Osteocyte (in vitro differentiated cells): ENCODE measurements at regions not wholly inside any gene's neighbourhood (a gene's known extent, or its start where the extent isn't known, plus 50 kb on each side); places are given as distances from the start of the nearest gene placed in this dataset.

Experiments
- DNase-seq: peaks from one replicate; pipeline ENCODE4 v3.0.0; 2021; ENCODE audit warnings: mixed read lengths; ENCODE audit not compliant: unreplicated experiment; ENCODE audit errors: extremely low spot score
- H3K27ac Mint-ChIP-seq: one replicate; pipeline ENCODE4 v1.8.0; 2021; ENCODE audit warnings: mild to moderate bottlenecking, mixed read lengths; ENCODE audit not compliant: unreplicated experiment
- H3K27me3 Mint-ChIP-seq: one replicate; pipeline ENCODE4 v1.8.0; 2021; ENCODE audit warnings: mixed read lengths; ENCODE audit not compliant: unreplicated experiment
- H3K36me3 Mint-ChIP-seq: one replicate; pipeline ENCODE4 v1.8.0; 2021; ENCODE audit warnings: mixed read lengths; ENCODE audit not compliant: unreplicated experiment
- H3K4me1 Mint-ChIP-seq: one replicate; pipeline ENCODE4 v1.8.0; 2021; ENCODE audit warnings: mixed read lengths; ENCODE audit not compliant: unreplicated experiment
- H3K4me3 Mint-ChIP-seq: one replicate; pipeline ENCODE4 v1.8.0; 2021; ENCODE audit warnings: mild to moderate bottlenecking, moderate library complexity, mixed read lengths; ENCODE audit not compliant: unreplicated experiment
- H3K9me3 Mint-ChIP-seq: one replicate; pipeline ENCODE4 v1.8.0; 2021; ENCODE audit warnings: mixed read lengths; ENCODE audit not compliant: unreplicated experiment
- CTCF ChIP-seq: fragments of 200-600 bp; sonication (generic); IDR thresholded peaks from 2 replicates; pipeline ENCODE4 v1.5.0; 2021; ENCODE audit warnings: antibody characterized with exemption, mild to moderate bottlenecking, moderate library complexity

- Mint-ChIP-seq H3K9me3 (no peaks in the 10 kb centered on the region), H3K36me3 (no peaks in the 10 kb centered on the region), H3K4me3 (no peak overlapping the region), H3K27me3 (peaks cover 3% of the 10 kb centered on the region), H3K4me1 (no peaks in the 10 kb centered on the region), H3K27ac (no peak overlapping the region)
- no peak for TF ChIP-seq CTCF
- DNase-seq, result no peak
Observed at GRCh38 chr14:101043891-101044290, 140.4 kb upstream of the RTL1 start.

GRCh38 chr14:101044741-101045140 lies 141.2 kb upstream of the RTL1 start:
- no peak for TF ChIP-seq CTCF
- H3K9me3 Mint-ChIP-seq, result no peaks in the 10 kb centered on the region
- peaks cover 3% of the 10 kb centered on the region for H3K27me3 Mint-ChIP-seq
- no peak for DNase-seq
- no peaks in the 10 kb centered on the region for H3K36me3 Mint-ChIP-seq
- H3K4me3 Mint-ChIP-seq, result no peak overlapping the region
- no peaks in the 10 kb centered on the region for H3K4me1 Mint-ChIP-seq
- no peak overlapping the region for H3K27ac Mint-ChIP-seq

GRCh38 chr14:101045511-101045910 lies 142.0 kb upstream of the RTL1 start:
- H3K27ac Mint-ChIP-seq, result no peak overlapping the region
- H3K36me3 Mint-ChIP-seq, result no peaks in the 10 kb centered on the region
- H3K27me3 Mint-ChIP-seq, result peaks cover 3% of the 10 kb centered on the region
- no peak for TF ChIP-seq CTCF
- H3K4me1 Mint-ChIP-seq, result no peaks in the 10 kb centered on the region
- H3K4me3 Mint-ChIP-seq, result no peak overlapping the region
- H3K9me3 Mint-ChIP-seq, result no peaks in the 10 kb centered on the region
- DNase-seq, result no peak

GRCh38 chr14:101046071-101046470 lies 142.5 kb upstream of the RTL1 start:
- Mint-ChIP-seq H3K4me3 (no peak overlapping the region), H3K36me3 (no peaks in the 10 kb centered on the region), H3K27ac (no peak overlapping the region), H3K27me3 (peaks cover 3% of the 10 kb centered on the region), H3K9me3 (no peaks in the 10 kb centered on the region), H3K4me1 (no peaks in the 10 kb centered on the region)
- no peak for DNase-seq
- no peak for TF ChIP-seq CTCF

GRCh38 chr14:101047326-101047725 lies 143.8 kb upstream of the RTL1 start:
- Mint-ChIP-seq H3K36me3 (no peaks in the 10 kb centered on the region), H3K9me3 (no peaks in the 10 kb centered on the region), H3K4me1 (no peaks in the 10 kb centered on the region), H3K27ac (no peak overlapping the region), H3K4me3 (no peak overlapping the region), H3K27me3 (peaks cover 3% of the 10 kb centered on the region)
- DNase-seq, result no peak
- TF ChIP-seq CTCF, result no peak
